ENCODE measurements at regions not wholly inside any gene's neighbourhood (a gene's known extent, or its start where the extent isn't known, plus 50 kb on each side); places are given as distances from the start of the nearest gene placed in this dataset.

- DNase-seq (ENCODE audit: low spot score) = no peak
- in situ Hi-C loops (cut with MboI; ENCODE audit: low sequenced_read_pairs, unreplicated experiment) = no loop called here
- TF ChIP-seq CTCF (IDR thresholded peaks at IDR 0.05; ENCODE audit: borderline replicate concordance, control extremely low read depth, extremely low read depth, insufficient read depth, missing control alignments) = no peak
Measured at GRCh38 chr1:106831511-106831910, 225.0 kb upstream of the PRMT6 start.

GRCh38 chr1:106836708-106837107 lies 219.8 kb upstream of the PRMT6 start:
- TF ChIP-seq CTCF (IDR thresholded peaks at IDR 0.05; ENCODE audit: borderline replicate concordance, control extremely low read depth, extremely low read depth, insufficient read depth, missing control alignments) = no peak
- in situ Hi-C loops (cut with MboI; ENCODE audit: low sequenced_read_pairs, unreplicated experiment) = no loop called here

GRCh38 chr1:106843518-106843917 lies 213.0 kb upstream of the PRMT6 start:
- no peak for TF ChIP-seq CTCF (IDR thresholded peaks at IDR 0.05; ENCODE audit: borderline replicate concordance, control extremely low read depth, extremely low read depth, insufficient read depth, missing control alignments)
- DNase-seq (ENCODE audit: low spot score) = no peak
- in situ Hi-C loops (cut with MboI; ENCODE audit: low sequenced_read_pairs, unreplicated experiment) = no loop called here

More at GRCh38 chr1:106836708-106837107, 219.8 kb upstream of the PRMT6 start:
- no peak for DNase-seq (ENCODE audit: low spot score)

- DNase-seq (ENCODE audit: low spot score) = no peak
- in situ Hi-C loops (cut with MboI; ENCODE audit: low sequenced_read_pairs, unreplicated experiment) = no loop called here
- no peak for TF ChIP-seq CTCF (IDR thresholded peaks at IDR 0.05; ENCODE audit: borderline replicate concordance, control extremely low read depth, extremely low read depth, insufficient read depth, missing control alignments)
Measured at GRCh38 chr1:106846656-106847055, 209.8 kb upstream of the PRMT6 start.

GRCh38 chr1:106861110-106861509 lies 195.4 kb upstream of the PRMT6 start:
- DNase-seq (ENCODE audit: low spot score) = no peak
- TF ChIP-seq CTCF (IDR thresholded peaks at IDR 0.05; ENCODE audit: borderline replicate concordance, control extremely low read depth, extremely low read depth, insufficient read depth, missing control alignments) = no peak
- in situ Hi-C loops (cut with MboI; ENCODE audit: low sequenced_read_pairs, unreplicated experiment) = no loop called here

- DNase-seq (ENCODE audit: low spot score) = no peak
- no peak for TF ChIP-seq CTCF (IDR thresholded peaks at IDR 0.05; ENCODE audit: borderline replicate concordance, control extremely low read depth, extremely low read depth, insufficient read depth, missing control alignments)
- in situ Hi-C loops (cut with MboI; ENCODE audit: low sequenced_read_pairs, unreplicated experiment) = no loop called here
Measured at GRCh38 chr1:106868828-106869227, 187.6 kb upstream of the PRMT6 start.

GRCh38 chr1:106875622-106876021 lies 180.9 kb upstream of the PRMT6 start:
- DNase-seq (ENCODE audit: low spot score) = peak; percentile 6
- TF ChIP-seq CTCF (IDR thresholded peaks at IDR 0.05; ENCODE audit: borderline replicate concordance, control extremely low read depth, extremely low read depth, insufficient read depth, missing control alignments) = no peak
- in situ Hi-C loops (cut with MboI; ENCODE audit: low sequenced_read_pairs, unreplicated experiment) = no loop called here

All from GM13976 (cell line).